ENCODE measurements at regions not wholly inside any gene's neighbourhood (a gene's known extent, or its start where the extent isn't known, plus 50 kb on each side); places are given as distances from the start of the nearest gene placed in this dataset.

GRCh38 chr3:13939206-13939605 is 59.3 kb upstream of the WNT7A start:
- no peak overlapping the region for H3K4me3 ChIP-seq
- no peak overlapping the region for H3K27ac ChIP-seq
- no peaks in the 10 kb centered on the region for H3K27me3 ChIP-seq
- intact Hi-C loops (cut with DNase I; ENCODE audit: low total_unique reads): no loop called here
- no peak for DNase-seq
- no peaks in the 10 kb centered on the region for H3K4me1 ChIP-seq
- TF ChIP-seq CTCF (IDR thresholded peaks at IDR 0.05): no peak
- peaks cover 0 to 7% (median 0%) of the 10 kb centered on the region in 3 donors for H3K9me3 ChIP-seq
- H3K36me3 ChIP-seq: no peaks in the 10 kb centered on the region

GRCh38 chr3:13937131-13937530 is 57.3 kb upstream of the WNT7A start:
- no peak for DNase-seq
- Histone ChIP-seq H3K27ac (no peak overlapping the region), H3K4me1 (no peaks in the 10 kb centered on the region), H3K4me3 (no peak overlapping the region), H3K9me3 (peaks cover 0 to 15% (median 4%) of the 10 kb centered on the region in 3 donors), H3K36me3 (no peaks in the 10 kb centered on the region), H3K27me3 (peaks cover 0 to 12% of the 10 kb centered on the region in 2 donors)
- intact Hi-C loops (cut with DNase I; ENCODE audit: low total_unique reads): no loop called here
- no peak for TF ChIP-seq CTCF (IDR thresholded peaks at IDR 0.05)

- Histone ChIP-seq H3K36me3 (no peaks in the 10 kb centered on the region), H3K27me3 (peaks cover 0 to 16% of the 10 kb centered on the region in 2 donors), H3K9me3 (peaks cover 0 to 15% (median 4%) of the 10 kb centered on the region in 3 donors), H3K27ac (no peak overlapping the region), H3K4me3 (no peak overlapping the region), H3K4me1 (no peaks in the 10 kb centered on the region)
- no peak for TF ChIP-seq CTCF (IDR thresholded peaks at IDR 0.05)
- no peak for DNase-seq
- intact Hi-C loops (cut with DNase I; ENCODE audit: low total_unique reads): no loop called here
Measured at GRCh38 chr3:13935494-13936094, 55.7 kb upstream of the WNT7A start.

- intact Hi-C loops (cut with DNase I; ENCODE audit: low total_unique reads): no loop called here
- H3K27ac ChIP-seq: no peak overlapping the region
- TF ChIP-seq CTCF (IDR thresholded peaks at IDR 0.05): no peak
- no peaks in the 10 kb centered on the region for H3K4me1 ChIP-seq
- H3K4me3 ChIP-seq: no peak overlapping the region
- peaks cover 0 to 20% (median 4%) of the 10 kb centered on the region in 3 donors for H3K9me3 ChIP-seq
- H3K36me3 ChIP-seq: no peaks in the 10 kb centered on the region
- no peak for DNase-seq
- peaks cover 0 to 17% of the 10 kb centered on the region in 2 donors for H3K27me3 ChIP-seq
Measured at GRCh38 chr3:13934813-13935212, 54.9 kb upstream of the WNT7A start.

- no peak overlapping the region for H3K27ac ChIP-seq
- H3K36me3 ChIP-seq: no peaks in the 10 kb centered on the region
- H3K9me3 ChIP-seq: peaks cover 0 to 20% (median 4%) of the 10 kb centered on the region in 3 donors
- TF ChIP-seq CTCF (IDR thresholded peaks at IDR 0.05): no peak
- no peaks in the 10 kb centered on the region for H3K4me1 ChIP-seq
- DNase-seq: no peak
- H3K27me3 ChIP-seq: peaks cover 0 to 19% of the 10 kb centered on the region in 2 donors
- intact Hi-C loops (cut with DNase I; ENCODE audit: low total_unique reads): no loop called here
- H3K4me3 ChIP-seq: no peak overlapping the region
Measured at GRCh38 chr3:13934315-13934714, 54.4 kb upstream of the WNT7A start.
